HUES64 (cell line): ENCODE measurements at regions not wholly inside any gene's neighbourhood (a gene's known extent, or its start where the extent isn't known, plus 50 kb on each side); places are given as distances from the start of the nearest gene placed in this dataset.
"Not testable (repeated sequence)": the region's sequence is repeated elsewhere in the genome, so short reads cannot be mapped to it uniquely, and the experiment has no call there.

Source experiments
- H3K27ac ChIP-seq: 2 replicates; pipeline ENCODE4 v1.7.0; 2013; ENCODE audit warnings: low read depth, low read length, inconsistent platforms
- H3K27me3 ChIP-seq: 2 replicates; pipeline ENCODE4 v1.6.1; 2013; ENCODE audit warnings: mild to moderate bottlenecking, low read length; ENCODE audit not compliant: insufficient read depth
- H3K36me3 ChIP-seq: 2 replicates; pipeline ENCODE4 v1.6.1; 2013; ENCODE audit warnings: mild to moderate bottlenecking, low read length; ENCODE audit not compliant: insufficient read depth
- H3K4me1 ChIP-seq: 2 replicates; pipeline ENCODE4 v1.6.1; 2013; ENCODE audit warnings: mild to moderate bottlenecking, low read length, moderate library complexity; ENCODE audit not compliant: insufficient read depth
- H3K4me3 ChIP-seq: 2 replicates; pipeline ENCODE4 v1.5.1; 2013; ENCODE audit warnings: mild to moderate bottlenecking, low read length, moderate library complexity
- H3K9ac ChIP-seq: 2 replicates; pipeline ENCODE4 v1.6.1; 2013; ENCODE audit warnings: mild to moderate bottlenecking, low read depth, low read length
- H3K9me3 ChIP-seq: 2 replicates; pipeline ENCODE4 v1.6.1; 2013; ENCODE audit warnings: low read depth, low read length; ENCODE audit not compliant: insufficient read depth
- WGBS: fragments of 150-250, 120-280 bp; methylation state at CpG from one replicate; pipeline ENCODE4 v1.1.7; 2013; ENCODE audit warnings: missing lambda C conversion rate; 5-methylcytosine and 5-hydroxymethylcytosine counted together

- not testable (repeated sequence) for H3K9ac ChIP-seq, H3K9me3 ChIP-seq, H3K36me3 ChIP-seq, H3K27me3 ChIP-seq, H3K27ac ChIP-seq, H3K4me3 ChIP-seq, H3K4me1 ChIP-seq
- WGBS, result no CpG with 5 or more reads among the region's 1 CpG
These were observed 182.5 kb upstream of the FAM20C start for GRCh38 chr7:9919-10318.

DNA sequence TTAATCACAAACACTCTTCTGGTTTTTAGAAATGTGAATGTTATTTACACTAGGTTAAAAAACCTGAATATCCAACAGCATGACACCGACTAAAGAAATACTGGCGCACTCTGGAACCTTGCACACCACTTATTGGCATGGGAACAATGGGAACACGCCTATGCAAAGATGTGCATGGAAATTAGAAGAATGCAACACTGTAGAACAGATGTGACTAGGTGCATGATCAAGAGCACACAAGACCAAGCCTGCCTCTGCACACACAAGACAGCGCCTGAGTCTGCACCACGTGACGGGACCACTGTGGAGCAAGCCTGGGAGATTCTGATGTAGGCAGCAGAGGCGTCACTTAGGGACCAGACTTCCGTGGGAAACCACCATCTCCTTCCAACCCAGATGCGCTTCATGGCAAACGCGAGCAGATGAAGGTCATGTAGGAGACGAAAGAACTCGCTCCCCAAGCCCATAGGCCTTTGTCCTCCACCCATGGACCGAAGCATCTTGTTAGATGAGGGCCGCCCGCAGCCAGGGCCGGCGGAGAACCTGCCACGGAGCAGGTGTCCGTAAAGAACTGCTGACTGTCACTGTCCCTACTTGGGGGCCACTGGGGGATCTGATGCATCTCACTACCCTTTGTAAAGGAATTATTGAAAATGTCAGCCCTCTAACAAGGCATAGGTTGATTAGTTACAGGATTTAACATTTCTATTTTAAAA lies 159.6 kb upstream of the FAM20C start:
- H3K4me3 ChIP-seq, H3K9me3 ChIP-seq, H3K36me3 ChIP-seq, H3K27me3 ChIP-seq, H3K27ac ChIP-seq, H3K4me1 ChIP-seq, H3K9ac ChIP-seq: not testable (repeated sequence)
- WGBS, result 100% methylated on average over 3 of the region's 20 CpGs

DNA sequence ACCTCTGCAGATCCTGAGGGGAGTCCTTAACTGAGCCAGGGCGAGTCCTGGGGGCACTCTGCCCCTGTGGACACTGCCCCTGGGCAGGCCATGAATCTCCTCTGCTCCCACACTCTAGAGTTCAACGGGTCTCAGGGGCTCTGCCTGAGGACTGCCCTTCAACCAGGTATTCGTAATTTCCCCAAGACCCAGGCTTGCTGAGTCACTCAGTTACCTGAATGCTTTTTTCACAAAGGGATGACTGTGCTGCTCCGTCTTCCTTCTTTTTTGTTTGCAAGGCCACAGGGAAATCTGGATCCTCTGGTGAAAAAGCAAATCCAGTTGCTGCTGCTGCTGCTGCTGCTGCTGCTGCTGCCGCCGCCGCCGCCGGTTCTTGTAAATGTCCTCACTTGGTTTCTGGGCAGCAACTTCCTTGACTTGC lies 157.2 kb upstream of the FAM20C start:
- H3K27me3 ChIP-seq, H3K36me3 ChIP-seq, H3K27ac ChIP-seq, H3K4me1 ChIP-seq, H3K9ac ChIP-seq, H3K4me3 ChIP-seq, H3K9me3 ChIP-seq: not testable (repeated sequence)
- 80% methylated on average over 9 of the region's 9 CpGs for WGBS

- not testable (repeated sequence) for H3K27ac ChIP-seq, H3K9ac ChIP-seq, H3K9me3 ChIP-seq, H3K4me1 ChIP-seq, H3K36me3 ChIP-seq, H3K27me3 ChIP-seq, H3K4me3 ChIP-seq
- WGBS, result no CpG with 5 or more reads among the region's 4 CpGs
These were observed 155.8 kb upstream of the FAM20C start for GRCh38 chr7:36539-36938.

DNA sequence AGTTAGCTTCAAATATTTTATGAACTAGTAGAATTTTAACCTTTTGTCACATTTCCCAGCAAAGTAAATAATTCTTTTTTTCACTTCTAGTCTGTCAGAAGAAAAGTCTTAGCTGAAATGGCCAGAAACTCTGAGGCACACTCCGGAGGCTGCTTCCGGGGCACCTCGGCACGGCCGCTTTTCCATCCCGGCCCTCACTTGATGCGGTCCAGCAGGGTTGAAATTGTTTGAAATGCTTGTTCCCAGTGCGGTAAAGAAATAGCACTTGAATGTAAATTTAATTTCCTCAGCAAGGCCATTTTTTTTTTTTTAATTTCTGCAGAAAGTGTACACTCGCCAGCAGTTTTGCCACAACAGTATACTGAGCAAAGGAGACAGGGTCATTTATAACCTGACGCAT lies 154.7 kb upstream of the FAM20C start:
- H3K4me1 ChIP-seq, H3K4me3 ChIP-seq, H3K27me3 ChIP-seq, H3K9ac ChIP-seq, H3K36me3 ChIP-seq, H3K27ac ChIP-seq, H3K9me3 ChIP-seq: not testable (repeated sequence)
- WGBS, result 91% methylated on average over 9 of the region's 10 CpGs

DNA sequence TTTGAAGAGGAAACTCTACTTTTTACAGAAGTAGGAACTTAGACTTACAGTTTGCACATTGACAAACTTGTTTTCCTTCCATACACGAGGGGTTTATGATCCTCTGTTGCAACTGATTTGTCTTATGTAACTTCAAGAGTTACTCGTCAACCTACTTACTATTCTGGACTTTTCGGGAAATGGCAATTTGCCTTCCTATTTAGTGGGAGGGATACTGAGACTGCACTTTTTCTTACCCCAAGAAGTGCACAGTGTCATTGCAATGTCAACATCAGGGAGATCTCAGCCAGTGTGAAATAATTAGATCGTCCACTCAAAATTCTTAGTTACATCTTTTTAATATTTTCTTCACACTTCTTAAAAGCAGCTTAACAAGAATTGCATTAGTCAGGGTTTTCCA lies 153.9 kb upstream of the FAM20C start:
- H3K27me3 ChIP-seq, H3K9ac ChIP-seq, H3K9me3 ChIP-seq, H3K4me1 ChIP-seq, H3K4me3 ChIP-seq, H3K36me3 ChIP-seq, H3K27ac ChIP-seq: not testable (repeated sequence)
- WGBS, result no CpG with 5 or more reads among the region's 4 CpGs

DNA sequence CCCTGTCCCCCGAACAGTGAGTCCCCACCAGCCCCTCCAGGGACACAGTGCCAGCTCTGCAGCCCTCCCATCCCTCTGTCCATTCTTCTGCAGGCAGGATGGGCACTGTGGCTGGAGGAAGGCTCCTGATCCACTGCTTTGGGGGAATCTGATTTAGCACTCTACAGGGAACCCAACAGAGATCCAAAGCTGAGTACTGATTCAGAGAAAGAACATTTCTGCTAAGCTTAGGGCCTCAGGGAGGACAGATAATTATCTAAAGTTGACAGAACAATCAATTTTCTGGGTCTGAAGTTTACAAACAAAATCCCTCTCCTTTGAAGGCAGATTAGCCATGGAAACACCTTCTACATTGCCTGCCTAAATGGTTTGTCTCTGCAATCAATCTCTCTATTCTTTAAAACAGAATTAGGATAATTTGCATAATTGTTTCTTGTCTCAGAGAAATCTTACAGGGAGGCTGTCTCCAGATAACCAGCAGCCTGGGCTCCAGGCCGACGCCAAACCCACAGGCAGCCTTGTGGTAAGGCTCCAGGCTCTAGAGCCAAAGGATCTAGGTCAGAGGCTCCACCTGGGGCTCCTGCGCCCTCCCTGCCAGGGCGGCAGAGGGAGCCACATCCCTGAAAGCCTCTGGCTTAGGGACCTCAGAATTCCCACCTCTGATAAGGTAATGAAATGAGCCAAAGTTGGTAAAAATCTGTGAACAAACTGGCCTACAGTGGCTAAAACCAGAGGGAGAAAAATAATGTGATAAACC lies 152.2 kb upstream of the FAM20C start:
- not testable (repeated sequence) for H3K9me3 ChIP-seq, H3K9ac ChIP-seq, H3K4me1 ChIP-seq, H3K27me3 ChIP-seq, H3K4me3 ChIP-seq, H3K27ac ChIP-seq, H3K36me3 ChIP-seq
- 31% methylated on average over 4 of the region's 5 CpGs for WGBS

DNA sequence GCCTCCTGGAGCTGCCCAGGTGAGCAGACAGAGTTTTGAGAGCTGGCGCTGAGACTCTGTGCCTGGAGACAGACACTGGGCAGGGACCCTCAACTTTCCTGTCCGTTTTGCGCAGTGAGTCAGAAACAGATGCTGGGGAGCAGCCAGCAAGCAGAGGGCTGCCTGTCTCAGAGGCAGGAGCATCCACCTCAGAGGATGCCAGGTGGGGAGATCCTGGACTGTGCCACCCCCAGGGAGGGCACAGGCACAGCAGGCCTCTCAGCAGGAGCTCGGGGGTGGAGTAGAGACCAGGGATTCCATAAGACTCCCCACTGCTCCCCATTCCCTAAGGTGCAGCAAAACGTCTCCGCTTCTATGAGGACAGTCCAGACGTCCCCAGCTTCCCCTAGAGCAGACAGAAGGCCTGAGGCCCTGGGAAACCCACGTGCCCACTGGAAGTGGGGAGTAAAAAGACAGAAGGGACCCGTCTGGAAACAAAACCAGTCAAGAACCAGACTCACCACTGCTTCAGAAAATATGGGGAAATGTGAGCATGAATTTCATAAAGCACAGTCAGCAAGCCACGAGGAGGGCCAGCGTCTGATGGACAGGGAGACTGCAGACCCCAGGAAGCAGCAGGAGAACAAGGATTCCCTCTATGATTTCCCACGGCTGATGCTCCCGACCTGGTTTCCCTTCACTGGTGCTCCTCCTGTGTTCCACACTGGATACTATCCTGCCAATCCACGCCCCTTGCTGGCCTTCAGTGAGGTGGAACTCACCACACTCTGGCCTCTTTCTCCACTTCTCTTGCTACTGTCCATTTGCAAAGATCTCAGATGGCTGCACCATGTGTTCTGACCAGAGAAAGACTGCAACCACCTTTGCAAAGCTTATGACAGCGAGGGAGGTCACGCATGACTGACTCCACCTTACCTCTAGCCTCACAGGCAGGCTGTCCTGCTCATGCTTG lies 151.3 kb upstream of the FAM20C start:
- no peak overlapping the region for H3K27ac ChIP-seq
- no peak overlapping the region for H3K9ac ChIP-seq
- WGBS, result 86% methylated on average over 16 of the region's 16 CpGs
- H3K36me3 ChIP-seq, result no peaks in the 10 kb centered on the region
- no peak overlapping the region for H3K4me3 ChIP-seq
- peaks cover 9% of the 10 kb centered on the region for H3K27me3 ChIP-seq
- H3K4me1 ChIP-seq, result no peaks in the 10 kb centered on the region
- no peaks in the 10 kb centered on the region for H3K9me3 ChIP-seq

DNA sequence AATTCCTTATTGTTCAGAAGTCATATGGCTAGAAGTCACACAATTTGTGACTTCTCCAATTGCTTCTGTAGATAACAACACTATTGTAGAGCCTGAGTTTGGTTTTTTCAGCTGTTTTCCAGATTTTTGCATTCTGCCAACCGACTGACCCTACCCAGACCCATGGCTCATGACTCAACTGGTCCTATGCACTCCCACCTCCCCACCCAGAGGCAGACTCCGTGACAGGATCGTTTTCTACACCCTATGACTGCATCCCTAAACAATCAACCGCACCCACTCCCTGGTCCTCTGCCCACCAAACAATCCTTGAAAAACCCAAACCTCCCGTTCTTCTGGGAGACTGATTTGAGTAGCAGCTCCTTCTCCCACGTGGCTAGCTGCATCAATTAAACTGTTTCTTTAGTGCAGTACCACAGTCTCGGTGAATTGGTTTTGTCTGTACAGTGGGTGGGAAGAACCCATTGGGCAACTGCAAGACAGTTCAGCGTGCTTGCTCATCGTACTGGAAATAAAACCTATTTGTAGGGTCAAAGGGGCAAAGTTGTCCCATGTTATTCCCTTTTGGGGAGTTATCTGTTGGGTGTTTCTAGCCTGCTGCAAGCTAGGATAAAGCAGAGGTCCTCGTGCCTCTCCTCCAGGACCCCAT lies 150.3 kb upstream of the FAM20C start:
- whole genome bisulfite sequencing, result 92% methylated on average over 10 of the region's 10 CpGs
- no peaks in the 10 kb centered on the region for H3K9me3 ChIP-seq
- H3K4me1 ChIP-seq, result no peaks in the 10 kb centered on the region
- no peak overlapping the region for H3K27ac ChIP-seq
- peaks cover 9% of the 10 kb centered on the region for H3K27me3 ChIP-seq
- no peak overlapping the region for H3K4me3 ChIP-seq
- H3K36me3 ChIP-seq, result no peaks in the 10 kb centered on the region
- no peak overlapping the region for H3K9ac ChIP-seq

- Histone ChIP-seq H3K4me3 (no peak overlapping the region), H3K9ac (no peak overlapping the region), H3K27me3 (peaks cover 9% of the 10 kb centered on the region), H3K4me1 (no peaks in the 10 kb centered on the region), H3K27ac (no peak overlapping the region), H3K36me3 (no peaks in the 10 kb centered on the region), H3K9me3 (no peaks in the 10 kb centered on the region)
- 94% methylated on average over 14 of the region's 14 CpGs for WGBS
These were observed 148.4 kb upstream of the FAM20C start for GRCh38 chr7:43791-44540.
